ENCODE measurements at regions not wholly inside any gene's neighbourhood (a gene's known extent, or its start where the extent isn't known, plus 50 kb on each side); places are given as distances from the start of the nearest gene placed in this dataset.

- ATAC-seq (no peak), DNase-seq (no peak)
- Histone ChIP-seq H3K27me3 (no peaks in the 10 kb centered on the region), H3K4me3 (no peak overlapping the region), H3K9me3 (peaks cover 0 to 4% (median 0%) of the 10 kb centered on the region in 12 donors), H3K36me3 (no peaks in the 10 kb centered on the region), H3K27ac (no peak overlapping the region), H3K4me1 (no peaks in the 10 kb centered on the region)
- TF ChIP-seq POLR2A (IDR thresholded peaks at IDR 0.05) (no peak), CTCF (IDR thresholded peaks at IDR 0.05) (peak in 2 of 12 donors; percentile 6 to 21)
- intact Hi-C loops (cut with DNase I) = no loop called here
- 34 to 49% (median 43%) methylated on average over 1 of the region's 1 CpG for WGBS, 4 donors
Measured at GRCh38 chr4:117560329-117560728, 474.0 kb upstream of the NDST3 start.

GRCh38 chr4:117574085-117574484 lies 460.2 kb upstream of the NDST3 start:
- intact Hi-C loops (cut with DNase I) = no loop called here
- Histone ChIP-seq H3K9me3 (no peaks in the 10 kb centered on the region), H3K4me1 (no peaks in the 10 kb centered on the region), H3K27ac (no peak overlapping the region), H3K27me3 (no peaks in the 10 kb centered on the region), H3K36me3 (no peaks in the 10 kb centered on the region), H3K4me3 (no peak overlapping the region)
- no peak for DNase-seq
- 87 to 93% (median 89%) methylated on average over 2 of the region's 2 CpGs for WGBS, 4 donors
- TF ChIP-seq CTCF (IDR thresholded peaks at IDR 0.05) (no peak), POLR2A (IDR thresholded peaks at IDR 0.05) (no peak)
- ATAC-seq = no peak

GRCh38 chr4:117575850-117576249 lies 458.4 kb upstream of the NDST3 start:
- Histone ChIP-seq H3K9me3 (no peaks in the 10 kb centered on the region), H3K4me1 (no peaks in the 10 kb centered on the region), H3K36me3 (no peaks in the 10 kb centered on the region), H3K4me3 (no peak overlapping the region), H3K27me3 (no peaks in the 10 kb centered on the region), H3K27ac (no peak overlapping the region)
- WGBS, 4 donors = 92 to 96% (median 95%) methylated on average over 24 of the region's 24 CpGs
- DNase-seq (peak in 1 of 5 donors; percentile 35), ATAC-seq (no peak)
- TF ChIP-seq CTCF (IDR thresholded peaks at IDR 0.05) (no peak), POLR2A (IDR thresholded peaks at IDR 0.05) (no peak)
- intact Hi-C loops (cut with DNase I) = no loop called here

- ATAC-seq (no peak), DNase-seq (no peak)
- Histone ChIP-seq H3K4me3 (no peak overlapping the region), H3K9me3 (no peaks in the 10 kb centered on the region), H3K36me3 (no peaks in the 10 kb centered on the region), H3K27ac (no peak overlapping the region), H3K4me1 (no peaks in the 10 kb centered on the region), H3K27me3 (no peaks in the 10 kb centered on the region)
- 32 to 52% (median 37%) methylated on average over 2 of the region's 2 CpGs for WGBS, 4 donors
- TF ChIP-seq POLR2A (IDR thresholded peaks at IDR 0.05) (no peak), CTCF (IDR thresholded peaks at IDR 0.05) (no peak)
- intact Hi-C loops (cut with DNase I) = no loop called here
Measured at GRCh38 chr4:117577686-117578311, 456.5 kb upstream of the NDST3 start.
